H1 (cell line): ENCODE measurements at regions not wholly inside any gene's neighbourhood (a gene's known extent, or its start where the extent isn't known, plus 50 kb on each side); places are given as distances from the start of the nearest gene placed in this dataset.

Experiments used
- CEBPB ChIP-seq: IDR thresholded peaks from 2 replicates; pipeline ENCODE4 v1.6.1; 2012; ENCODE audit warnings: low read depth, low read length

DNA sequence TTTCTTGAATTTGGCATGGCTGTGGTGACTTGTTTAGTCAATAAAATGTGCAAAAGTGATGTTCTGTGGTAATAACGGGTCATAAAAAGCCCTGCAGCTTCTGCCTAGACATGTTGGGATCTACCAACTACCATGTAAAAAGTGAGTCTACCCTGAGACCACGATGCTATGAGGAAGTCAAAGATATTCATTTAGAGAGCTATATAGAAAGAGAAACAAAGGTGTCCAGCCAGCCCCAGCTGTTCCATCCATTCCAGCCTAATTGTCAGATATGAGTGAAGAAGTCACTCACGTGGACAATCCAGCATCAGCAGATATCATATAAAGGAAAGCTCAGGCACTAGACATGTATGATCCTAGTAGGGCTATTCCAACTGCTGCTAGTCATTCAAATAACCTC, 117.2 kb upstream of the SSTR1 start (continued):
- TF ChIP-seq CEBPB = no peak
- TF ChIP-seq, all 59 proteins: peak for 0
